Kidney (tissue), 13 donors: ENCODE measurements at regions not wholly inside any gene's neighbourhood (a gene's known extent, or its start where the extent isn't known, plus 50 kb on each side); places are given as distances from the start of the nearest gene placed in this dataset.

Experiments used
- DNase-seq, 5 donors: peaks; one replicate each; pipeline ENCODE4 v3.0.0-alpha.2; 2013 to 2020
- FAIRE-seq: peaks from 2 replicates; lab custom pipeline; 2012; peaks lifted over from hg19 to GRCh38; lab: Jason Lieb, UNC
- H3K27ac ChIP-seq, 2 donors: one replicate each; pipeline ENCODE4 v1.7.0; 2013; ENCODE audit warnings: low read depth in 2 of 2, low read length in 2 of 2, inconsistent platforms in 1 of 2
- H3K27me3 ChIP-seq: one replicate; pipeline ENCODE4 v1.7.1; 2013; ENCODE audit warnings: low read length, inconsistent platforms; ENCODE audit not compliant: control insufficient read depth, insufficient read depth
- H3K36me3 ChIP-seq, 3 donors: one replicate each; pipeline versions ENCODE4 v1.7.0 to v1.7.1; 2013; ENCODE audit warnings: low read length in 3 of 3, control low read depth in 1 of 3, inconsistent platforms in 1 of 3; ENCODE audit not compliant: insufficient read depth in 3 of 3, control insufficient read depth in 2 of 3
- H3K4me1 ChIP-seq, 3 donors: one replicate each; pipeline versions ENCODE4 v1.7.0 to v1.7.1; 2013; ENCODE audit warnings: low read length in 3 of 3, inconsistent platforms in 1 of 3, low read depth in 1 of 3; ENCODE audit not compliant: control insufficient read depth in 2 of 3, insufficient read depth in 2 of 3
- H3K4me3 ChIP-seq, 3 donors: one replicate each; pipeline versions ENCODE4 v1.7.0 to v1.8.1; 2013; ENCODE audit warnings: low read length in 3 of 3, control low read depth in 1 of 3, inconsistent platforms in 1 of 3
- H3K9ac ChIP-seq, 3 donors: one replicate each; pipeline versions ENCODE4 v1.7.0 to v1.7.1; 2013; ENCODE audit warnings: low read length in 3 of 3, control low read depth in 1 of 3, inconsistent platforms in 1 of 3
- H3K9me3 ChIP-seq, 3 donors: one replicate each; pipeline versions ENCODE4 v1.7.0 to v1.7.1; 2013; ENCODE audit warnings: low read length in 3 of 3, control low read depth in 1 of 3, inconsistent platforms in 1 of 3; ENCODE audit not compliant: control insufficient read depth in 2 of 3, insufficient read depth in 1 of 3
- CTCF ChIP-seq: IDR thresholded peaks from 3 replicates; pipeline ENCODE4 v1.5.1; 2012; ENCODE audit warnings: mild to moderate bottlenecking, moderate library complexity, borderline replicate concordance; ENCODE audit not compliant: insufficient read depth; ENCODE audit errors: extremely low read depth
- intact Hi-C: fragments of 100-400 bp; cut with DNase I; formaldehyde crosslinking; loops from one replicate; pipeline ENCODE4 v1.11.1; 2022
- donor health status: control.
- donor health status: control.
- donor health status: control.
- donor health status: control.
- donor health status: control.
- donor health status: DM: yes; HTN: yes; CAD: no.
- donor health status: Normal renal cell carcinoma (clear cell type).

GRCh38 chrX:110557864-110558263 is 199.2 kb downstream of the RTL9 start:
- Histone ChIP-seq H3K9ac (no peak overlapping the region), H3K36me3 (no peaks in the 10 kb centered on the region), H3K4me1 (no peaks in the 10 kb centered on the region), H3K9me3 (no peaks in the 10 kb centered on the region), H3K4me3 (no peak overlapping the region), H3K27me3 (no peaks in the 10 kb centered on the region), H3K27ac (no peak overlapping the region)
- no peak for TF ChIP-seq CTCF
- no peak for DNase-seq
- no peak for FAIRE-seq
- intact Hi-C loops = no loop called here

GRCh38 chrX:110558406-110558805 is 199.8 kb downstream of the RTL9 start:
- Histone ChIP-seq H3K27ac (no peak overlapping the region), H3K9me3 (no peaks in the 10 kb centered on the region), H3K27me3 (no peaks in the 10 kb centered on the region), H3K4me1 (no peaks in the 10 kb centered on the region), H3K9ac (no peak overlapping the region), H3K36me3 (no peaks in the 10 kb centered on the region), H3K4me3 (no peak overlapping the region)
- no peak for FAIRE-seq
- peak in 1 of 5 donors; percentile 61 for DNase-seq
- no peak for TF ChIP-seq CTCF
- intact Hi-C loops = no loop called here

GRCh38 chrX:110561034-110561433 is 202.4 kb downstream of the RTL9 start:
- TF ChIP-seq CTCF = no peak
- no peak overlapping the region for H3K27ac ChIP-seq
- intact Hi-C loops = no loop called here
- no peaks in the 10 kb centered on the region for H3K4me1 ChIP-seq
- H3K9ac ChIP-seq = no peak overlapping the region
- H3K4me3 ChIP-seq = no peak overlapping the region
- no peaks in the 10 kb centered on the region for H3K27me3 ChIP-seq
- DNase-seq (peak in 1 of 5 donors; percentile 31), FAIRE-seq (no peak)
- H3K36me3 ChIP-seq = no peaks in the 10 kb centered on the region
- peaks cover 0 to 4% (median 0%) of the 10 kb centered on the region in 3 donors for H3K9me3 ChIP-seq

- H3K9me3 ChIP-seq = peaks cover 0 to 4% (median 0%) of the 10 kb centered on the region in 3 donors
- no peak overlapping the region for H3K27ac ChIP-seq
- FAIRE-seq = no peak
- no peak overlapping the region for H3K4me3 ChIP-seq
- no peaks in the 10 kb centered on the region for H3K36me3 ChIP-seq
- no peaks in the 10 kb centered on the region for H3K27me3 ChIP-seq
- intact Hi-C loops = no loop called here
- H3K4me1 ChIP-seq = no peaks in the 10 kb centered on the region
- no peak overlapping the region for H3K9ac ChIP-seq
- no peak for DNase-seq
- TF ChIP-seq CTCF = no peak
Measured at GRCh38 chrX:110563282-110563681, 204.6 kb downstream of the RTL9 start.
